ENCODE measurements at regions not wholly inside any gene's neighbourhood (a gene's known extent, or its start where the extent isn't known, plus 50 kb on each side); places are given as distances from the start of the nearest gene placed in this dataset.

GRCh38 chrX:114134465-114134864, 449.4 kb upstream of the HTR2C start:
- no peak overlapping the region for H3K27ac ChIP-seq
- no peak overlapping the region for H3K4me3 ChIP-seq
- no peaks in the 10 kb centered on the region for H3K36me3 ChIP-seq
- DNase-seq (no peak), ATAC-seq (no peak)
- intact Hi-C loops (cut with DNase I): no loop called here
- no peaks in the 10 kb centered on the region for H3K9me3 ChIP-seq
- no peaks in the 10 kb centered on the region for H3K27me3 ChIP-seq
- TF ChIP-seq CTCF (IDR thresholded peaks at IDR 0.05): no peak
- no peaks in the 10 kb centered on the region for H3K4me1 ChIP-seq

GRCh38 chrX:114127411-114128025, 456.4 kb upstream of the HTR2C start:
- H3K27me3 ChIP-seq: peaks cover 0 to 3% of the 10 kb centered on the region in 2 donors
- TF ChIP-seq CTCF (IDR thresholded peaks at IDR 0.05): no peak
- no peaks in the 10 kb centered on the region for H3K4me1 ChIP-seq
- ATAC-seq (no peak), DNase-seq (peak in 1 of 4 donors; percentile 4)
- no peaks in the 10 kb centered on the region for H3K9me3 ChIP-seq
- H3K36me3 ChIP-seq: no peaks in the 10 kb centered on the region
- no peak overlapping the region for H3K27ac ChIP-seq
- intact Hi-C loops (cut with DNase I): no loop called here
- H3K4me3 ChIP-seq: no peak overlapping the region

GRCh38 chrX:114127005-114127404, 456.9 kb upstream of the HTR2C start:
- Histone ChIP-seq H3K9me3 (no peaks in the 10 kb centered on the region), H3K4me1 (no peaks in the 10 kb centered on the region), H3K27ac (no peak overlapping the region), H3K4me3 (no peak overlapping the region), H3K36me3 (no peaks in the 10 kb centered on the region), H3K27me3 (peaks cover 0 to 3% of the 10 kb centered on the region in 2 donors)
- TF ChIP-seq CTCF (IDR thresholded peaks at IDR 0.05): no peak
- intact Hi-C loops (cut with DNase I): no loop called here
- ATAC-seq (no peak), DNase-seq (no peak)

- ATAC-seq (no peak), DNase-seq (no peak)
- Histone ChIP-seq H3K27ac (no peak overlapping the region), H3K36me3 (no peaks in the 10 kb centered on the region), H3K27me3 (peaks cover 0 to 12% of the 10 kb centered on the region in 2 donors), H3K9me3 (no peaks in the 10 kb centered on the region), H3K4me1 (no peaks in the 10 kb centered on the region), H3K4me3 (no peak overlapping the region)
- TF ChIP-seq CTCF (IDR thresholded peaks at IDR 0.05): no peak
- intact Hi-C loops (cut with DNase I): no loop called here
Observed at GRCh38 chrX:114101081-114101480, 482.8 kb upstream of the HTR2C start.

- Histone ChIP-seq H3K36me3 (no peaks in the 10 kb centered on the region), H3K27me3 (peaks cover 0 to 12% of the 10 kb centered on the region in 2 donors), H3K27ac (no peak overlapping the region), H3K9me3 (no peaks in the 10 kb centered on the region), H3K4me1 (no peaks in the 10 kb centered on the region), H3K4me3 (no peak overlapping the region)
- TF ChIP-seq CTCF (IDR thresholded peaks at IDR 0.05): no peak
- ATAC-seq: no peak
- intact Hi-C loops (cut with DNase I): no loop called here
- DNase-seq: no peak
Observed at GRCh38 chrX:114097866-114098265, 486.0 kb upstream of the HTR2C start.

Measured in left lung (tissue), 4 donors.